K562 (cell line): ENCODE measurements at regions not wholly inside any gene's neighbourhood (a gene's known extent, or its start where the extent isn't known, plus 50 kb on each side); places are given as distances from the start of the nearest gene placed in this dataset.

ENCODE experiments used
- ATAC-seq: fragments of 200-7000 bp; cut with Tn5 transposase; 3 replicates; pipeline ENCODE4 v1.9.1; 2020; ENCODE audit warnings: moderate library complexity
- BruUV-seq: library from RNA; stranded (reverse); fragments of 400-500 nt; replicated peaks from 2 replicates; lab custom pipeline; 2021; lab: Mats Ljungman, UMichigan
- CTCF ChIA-PET: fragments of 300-600 bp; formaldehyde crosslinking; extraction: SDS; loops from one replicate; lab custom pipeline; 2021; ENCODE audit warnings: low intra/inter-chr PET ratio; lab: Yijun Ruan, JAX
- POLR2A ChIA-PET: fragments of 300-600, 350-650 bp; sonication (Branson Sonifier 250); formaldehyde crosslinking; extraction: SDS; loops from one replicate; lab custom pipeline; 2021; ENCODE audit warnings: antibody characterized with exemption, inconsistent platforms; lab: Yijun Ruan, JAX
- DNase-seq, 4 experiments: peaks; one replicate each; pipeline versions ENCODE4 v3.0.0 to v3.0.0-alpha.2; 2011 to 2018; ENCODE audit warnings: low spot score in 3 of 4, mixed read lengths in 3 of 4; ENCODE audit errors: extremely low read depth in 1 of 4
- FAIRE-seq: peaks from 2 replicates; lab custom pipeline; 2011; peaks lifted over from hg19 to GRCh38; lab: Jason Lieb, UNC
- H2AFZ ChIP-seq: 2 replicates; pipeline ENCODE4 v1.6.0; 2011; ENCODE audit warnings: low read depth, low read length, control low read depth, inconsistent platforms
- H3K27ac ChIP-seq: fragments of 200-600 bp; 3 replicates; pipeline ENCODE4 v1.8.0; 2011; ENCODE audit warnings: low read depth, mild to moderate bottlenecking, control low read depth, inconsistent platforms, low read length, moderate library complexity, mixed read lengths; ENCODE audit errors: extremely low read depth
- H3K27me3 ChIP-seq, 2 experiments: fragments of 300-600 bp in 1 of 2; 2 replicates in 1 of 2; 3 replicates in 1 of 2; pipeline versions ENCODE4 v1.6.0 to v1.8.0; 2011; ENCODE audit warnings: inconsistent platforms in 2 of 2, low read length in 2 of 2, mild to moderate bottlenecking in 1 of 2, mixed read lengths in 1 of 2, moderate library complexity in 1 of 2; ENCODE audit not compliant: control insufficient read depth in 2 of 2, insufficient read depth in 2 of 2
- H3K36me3 ChIP-seq: fragments of 300-600 bp; 3 replicates; pipeline ENCODE4 v1.8.0; 2011; ENCODE audit warnings: mild to moderate bottlenecking, low read length, inconsistent platforms; ENCODE audit not compliant: control insufficient read depth, insufficient read depth
- H3K4me1 ChIP-seq, 2 experiments: fragments of 200-600 bp in 1 of 2; replicated peaks in 1 of 2; 2 replicates in 1 of 2; 3 replicates in 1 of 2; pipeline versions ENCODE4 v1.5.1 to v1.8.0; 2011; ENCODE audit warnings: inconsistent platforms in 2 of 2, low read length in 2 of 2, mild to moderate bottlenecking in 1 of 2, mixed read lengths in 1 of 2, moderate library complexity in 1 of 2; ENCODE audit not compliant: control insufficient read depth in 2 of 2, insufficient read depth in 2 of 2
- H3K4me2 ChIP-seq: 2 replicates; pipeline ENCODE4 v1.6.1; 2011; ENCODE audit warnings: low read length, control low read depth, inconsistent platforms, mixed read lengths; ENCODE audit not compliant: insufficient read depth
- H3K4me3 ChIP-seq: fragments of 200-600 bp; sonication (generic), shearing (Covaris generic); 2 replicates; pipeline ENCODE4 v1.5.1; 2016; ENCODE audit warnings: control low read depth, inconsistent platforms
- H3K79me2 ChIP-seq: fragments of 200-600 bp; 3 replicates; pipeline ENCODE4 v1.8.0; 2011; ENCODE audit warnings: low read length, inconsistent platforms; ENCODE audit not compliant: control insufficient read depth, insufficient read depth
- H3K9ac ChIP-seq, 2 experiments: 2 replicates each; pipeline versions ENCODE4 v1.6.0 to v1.6.1; 2011; ENCODE audit warnings: low read depth in 2 of 2, low read length in 2 of 2, control low read depth in 1 of 2, inconsistent platforms in 1 of 2, mild to moderate bottlenecking in 1 of 2, mixed read lengths in 1 of 2; ENCODE audit not compliant: insufficient read depth in 1 of 2
- H3K9me1 ChIP-seq: one replicate; pipeline ENCODE4 v1.6.0; 2011; ENCODE audit warnings: inconsistent platforms, mild to moderate bottlenecking, low read length, moderate library complexity; ENCODE audit not compliant: control insufficient read depth, insufficient read depth
- H3K9me3 ChIP-seq: replicated peaks from 2 replicates; pipeline ENCODE4 v1.5.1; 2011; ENCODE audit warnings: low read depth, low read length, inconsistent platforms; ENCODE audit not compliant: control insufficient read depth, insufficient read depth
- H4K20me1 ChIP-seq: replicated peaks from 2 replicates; pipeline ENCODE4 v1.6.1; 2011; ENCODE audit warnings: low read length, inconsistent platforms, mixed read lengths; ENCODE audit not compliant: control insufficient read depth, insufficient read depth
- ARID2 ChIP-seq: fragments of 450-650 bp; IDR thresholded peaks from 2 replicates; pipeline ENCODE4 v1.6.1; 2017; ENCODE audit warnings: antibody characterized with exemption, mild to moderate bottlenecking
- BHLHE40 ChIP-seq: IDR thresholded peaks from 2 replicates; pipeline ENCODE4 v1.6.1; 2011; ENCODE audit warnings: low read length, improper control_type of control experiment
- CEBPZ ChIP-seq: fragments of 150-350 bp; IDR thresholded peaks from 2 replicates; pipeline ENCODE4 v1.6.1; 2014; ENCODE audit warnings: low read depth, mild to moderate bottlenecking, low read length, borderline replicate concordance
- CHCHD3 ChIP-seq: fragments of 250-450 bp; sonication (Bioruptor Pico); IDR thresholded peaks from 2 replicates; pipeline ENCODE4 v2.1.2; 2022; ENCODE audit warnings: mild to moderate bottlenecking
- ESRRB ChIP-seq: fragments of 250-450 bp; sonication (Bioruptor Pico); IDR thresholded peaks from 2 replicates; pipeline ENCODE4 v1.5.0; 2020; ENCODE audit warnings: mild to moderate bottlenecking, moderate library complexity, borderline replicate concordance
- FOXJ2 ChIP-seq: fragments of 200-800 bp; sonication (Bioruptor generic); IDR thresholded peaks from 2 replicates; pipeline ENCODE4 v1.6.1; 2016; ENCODE audit warnings: missing genetic modification characterization, missing compliant biosample characterization
- IRF2 ChIP-seq: sonication (generic); formaldehyde crosslinking; IDR thresholded peaks from 2 replicates; pipeline ENCODE4 v1.8.1; 2022; ENCODE audit warnings: mild to moderate bottlenecking, missing genetic modification reagents
- MEF2D ChIP-seq: conservative IDR thresholded peaks from 2 replicates; pipeline ENCODE4 v1.6.1; 2016; ENCODE audit warnings: low read depth, missing genetic modification characterization, missing compliant biosample characterization
- NONO ChIP-seq, 2 experiments: fragments of 200-400 bp in 1 of 2; fragments of 450-650 bp in 1 of 2; formaldehyde crosslinking in 1 of 2; IDR thresholded peaks; 2 replicates each; pipeline ENCODE4 v1.6.1; 2017; ENCODE audit warnings: low read depth in 2 of 2, mild to moderate bottlenecking in 2 of 2, moderate library complexity in 2 of 2, low read length in 1 of 2
- NR2F6 ChIP-seq: fragments of 450-650 bp; formaldehyde crosslinking; IDR thresholded peaks from 2 replicates; pipeline ENCODE4 v1.4.0; 2020; ENCODE audit warnings: mild to moderate bottlenecking
- PHTF2 ChIP-seq: fragments of 250-450 bp; sonication (Bioruptor Pico); IDR thresholded peaks from 2 replicates; pipeline ENCODE4 v1.5.0; 2021; ENCODE audit warnings: mild to moderate bottlenecking
- RBM14 ChIP-seq: fragments of 200-400 bp; formaldehyde crosslinking; IDR thresholded peaks from 2 replicates; pipeline ENCODE4 v1.6.1; 2018; ENCODE audit warnings: low read depth, mild to moderate bottlenecking, low read length, moderate library complexity, borderline replicate concordance; ENCODE audit not compliant: insufficient read depth
- SIN3B ChIP-seq: fragments of 450-650 bp; IDR thresholded peaks from 2 replicates; pipeline ENCODE4 v1.6.1; 2017; ENCODE audit warnings: low read depth, mild to moderate bottlenecking, moderate library complexity
- SNAPC5 ChIP-seq: fragments of 250-450 bp; sonication (Bioruptor Pico); IDR thresholded peaks from 2 replicates; pipeline ENCODE4 v1.8.0; 2021; ENCODE audit warnings: moderate library complexity, mild to moderate bottlenecking, inconsistent platforms
- VEZF1 ChIP-seq: fragments of 200-800 bp; sonication (Bioruptor generic); IDR thresholded peaks from 2 replicates; pipeline ENCODE4 v1.6.1; 2017; ENCODE audit warnings: missing genetic modification characterization, missing compliant biosample characterization
- ZKSCAN3 ChIP-seq: fragments of 250-450 bp; sonication (Bioruptor Pico); IDR thresholded peaks from 2 replicates; pipeline ENCODE4 v1.4.0; 2020
- ZNF232 ChIP-seq: sonication (generic); formaldehyde crosslinking; IDR thresholded peaks from 2 replicates; pipeline ENCODE4 v1.8.0; 2022; ENCODE audit warnings: mild to moderate bottlenecking, missing genetic modification reagents
- ZNF263 ChIP-seq: sonication (generic); formaldehyde crosslinking; IDR thresholded peaks from 2 replicates; pipeline ENCODE4 v1.8.0; 2022; ENCODE audit warnings: mild to moderate bottlenecking, missing genetic modification reagents, borderline replicate concordance
- WGBS: fragments of 100-300 bp; shearing (Covaris generic); methylation state at CpG from one replicate; pipeline ENCODE4 v1.1.6; 2016; ENCODE audit warnings: low coverage, mixed read lengths; ENCODE audit not compliant: insufficient coverage; ENCODE audit errors: missing lambda C conversion rate; 5-methylcytosine and 5-hydroxymethylcytosine counted together
- in situ Hi-C: fragments of 300-500 bp; cut with MboI; formaldehyde crosslinking; loops from 4 replicates; pipeline ENCODE4 v1.15.0; 2018; ENCODE audit warnings: inconsistent platforms, mixed read lengths
- intact Hi-C: fragments of 100-400 bp; cut with micrococcal nuclease; formaldehyde crosslinking; loops from 2 replicates; pipeline ENCODE4 v1.14.2; 2022

GRCh38 chr5:58330781-58331180 lies 129.1 kb downstream of the PLK2 start (continued):
- TF ChIP-seq FOXJ2 (tag), result no peak
- TF ChIP-seq ZNF263 (CRISPR knock-in tag), result no peak
- TF ChIP-seq CEBPZ, result no peak

GRCh38 chr5:58327289-58327688 lies 132.6 kb downstream of the PLK2 start:
- H3K27me3 ChIP-seq, result no peaks in the 10 kb centered on the region
- no peak overlapping the region for H2AFZ ChIP-seq
- intact Hi-C loops, result no loop called here
- no peak overlapping the region for H3K4me2 ChIP-seq
- no peaks in the 10 kb centered on the region for H3K4me1 ChIP-seq
- no peaks in the 10 kb centered on the region for H4K20me1 ChIP-seq
- no peaks in the 10 kb centered on the region for H3K79me2 ChIP-seq
- ATAC-seq, result no peak
- H3K4me3 ChIP-seq, result no peak overlapping the region
- in situ Hi-C loops, result no loop called here
- H3K27ac ChIP-seq, result no peak overlapping the region
- WGBS, result 36% methylated on average over 1 of the region's 1 CpG
- H3K36me3 ChIP-seq, result no peaks in the 10 kb centered on the region
- ChIA-PET POLR2A (no interaction called here), CTCF (no interaction called here)
- no TSS peak for BruUV-seq
- no peak for FAIRE-seq
- no peak for TF ChIP-seq IRF2 (CRISPR knock-in tag)
- TF ChIP-seq ESRRB (CRISPR knock-in tag), result no peak
- TF ChIP-seq ARID2, result no peak
- no peak for TF ChIP-seq MEF2D (tag)
- no peak for TF ChIP-seq CHCHD3
- TF ChIP-seq ZNF232 (CRISPR knock-in tag), result no peak
- TF ChIP-seq RBM14, result no peak
- no peak for TF ChIP-seq BHLHE40
- no peak for TF ChIP-seq VEZF1 (CRISPR knock-in tag)
- TF ChIP-seq NR2F6 (CRISPR knock-in tag), result no peak
- TF ChIP-seq SNAPC5 (CRISPR knock-in tag), result no peak
- TF ChIP-seq SIN3B, result no peak
- no peak for TF ChIP-seq NONO (IDR thresholded peaks at IDR 0.05; ENCODE audit: low read depth in 2 of 2, low read length in 1 of 2)
- TF ChIP-seq PHTF2 (CRISPR knock-in tag), result no peak
- TF ChIP-seq ZKSCAN3, result no peak
- H3K9ac ChIP-seq, result no peak overlapping the region
- H3K9me3 ChIP-seq, result no peaks in the 10 kb centered on the region
- no peaks in the 10 kb centered on the region for H3K9me1 ChIP-seq
- DNase-seq, result no peak
